Skin epidermis (tissue), 12 donors: ENCODE measurements at regions not wholly inside any gene's neighbourhood (a gene's known extent, or its start where the extent isn't known, plus 50 kb on each side); places are given as distances from the start of the nearest gene placed in this dataset.

Experiments
- H3K27ac ChIP-seq, 21 experiments: fragments of 200-600 bp; sonication (generic) in 11 of 21; one replicate each; pipeline ENCODE4 v1.5.0; 2020; ENCODE audit warnings: mild to moderate bottlenecking in 3 of 21, inconsistent platforms in 2 of 21, moderate library complexity in 2 of 21
- H3K4me3 ChIP-seq, 7 experiments: fragments of 200-600 bp; sonication (generic) in 2 of 7; one replicate each; pipeline ENCODE4 v1.5.0; 2020; ENCODE audit warnings: inconsistent platforms in 2 of 7, mild to moderate bottlenecking in 2 of 7, moderate library complexity in 1 of 7

- H3K27ac ChIP-seq: no peak overlapping the region
These were observed 206.8 kb upstream of the HDAC4 start for GRCh38 chr2:239607517-239608191.

DNA sequence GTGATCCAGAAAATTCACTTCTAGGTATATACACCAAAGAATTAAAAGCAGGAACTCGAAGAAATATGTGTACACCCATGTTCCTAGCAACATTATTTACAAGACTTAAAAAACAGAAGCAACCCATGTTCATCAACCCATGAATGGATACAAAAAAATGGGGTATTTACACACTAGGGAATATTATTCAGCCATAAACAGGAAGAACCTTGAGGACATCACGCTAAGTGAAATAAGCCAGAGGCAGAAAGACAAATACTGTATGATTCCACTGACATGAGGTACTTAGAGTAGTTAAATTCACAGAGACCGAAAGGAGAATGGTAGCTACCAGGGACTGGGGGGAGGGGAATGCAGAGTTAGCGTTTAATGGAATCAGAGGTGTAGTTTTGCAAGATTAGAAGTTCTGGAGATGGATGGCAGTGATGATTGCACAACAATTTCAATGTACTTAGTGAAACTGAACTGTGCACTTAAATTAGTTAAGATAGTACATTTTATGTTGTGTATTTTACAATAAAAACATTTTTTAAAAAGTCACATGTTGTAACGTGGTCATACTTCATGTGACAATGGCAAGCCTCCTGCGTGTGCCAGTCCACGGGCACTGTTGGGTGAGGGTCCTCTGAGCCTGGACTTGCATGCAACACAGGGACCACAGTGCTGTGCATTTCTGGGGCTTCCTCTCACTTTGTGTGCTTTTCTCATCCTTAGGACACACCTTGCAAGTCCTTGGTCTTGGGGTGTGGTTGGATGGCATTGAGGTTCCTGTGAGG lies 206.1 kb upstream of the HDAC4 start:
- Histone ChIP-seq H3K27ac (no peak overlapping the region), H3K4me3 (no peak overlapping the region)

More at GRCh38 chr2:239607517-239608191, 206.8 kb upstream of the HDAC4 start:
- no peak overlapping the region for H3K4me3 ChIP-seq

DNA sequence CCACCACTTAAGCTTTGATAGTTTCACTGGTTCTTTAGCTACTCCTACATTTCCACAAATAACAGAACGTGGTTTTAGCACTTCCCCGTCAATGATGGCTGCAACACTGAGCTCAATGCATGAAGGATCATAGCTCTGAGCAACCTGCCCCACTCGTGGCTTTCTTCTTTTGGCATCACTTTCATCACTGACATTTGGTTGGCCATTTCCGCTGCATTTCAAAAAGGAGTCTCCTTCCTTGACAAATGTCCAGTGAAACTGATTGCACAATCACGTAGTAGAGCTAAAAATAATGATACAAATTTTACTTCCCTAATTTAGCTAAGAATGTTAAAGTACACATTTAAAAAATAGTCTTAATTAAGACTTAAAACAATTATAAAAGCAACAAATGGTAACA lies 205.2 kb upstream of the HDAC4 start:
- Histone ChIP-seq H3K27ac (no peak overlapping the region), H3K4me3 (no peak overlapping the region)

DNA sequence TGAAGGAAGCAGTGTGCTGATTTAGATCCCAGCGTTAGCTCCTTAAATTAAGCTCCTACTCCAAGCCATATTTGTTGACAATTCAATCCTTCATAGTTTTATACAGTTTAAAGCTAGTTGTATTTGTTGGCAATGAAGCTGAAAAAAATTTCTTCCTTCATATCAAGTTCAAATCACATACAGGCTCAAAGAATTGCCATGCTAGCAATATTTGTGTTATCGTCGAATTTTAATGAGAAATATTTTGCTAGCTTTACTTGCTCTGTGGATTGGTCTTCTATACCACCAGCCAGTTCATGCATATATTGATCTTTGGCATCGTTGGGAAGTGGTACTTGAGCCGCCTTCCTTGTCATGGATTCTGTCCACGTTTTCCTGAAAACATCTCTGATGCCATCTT lies 204.6 kb upstream of the HDAC4 start:
- no peak overlapping the region for H3K4me3 ChIP-seq
- H3K27ac ChIP-seq: no peak overlapping the region

DNA sequence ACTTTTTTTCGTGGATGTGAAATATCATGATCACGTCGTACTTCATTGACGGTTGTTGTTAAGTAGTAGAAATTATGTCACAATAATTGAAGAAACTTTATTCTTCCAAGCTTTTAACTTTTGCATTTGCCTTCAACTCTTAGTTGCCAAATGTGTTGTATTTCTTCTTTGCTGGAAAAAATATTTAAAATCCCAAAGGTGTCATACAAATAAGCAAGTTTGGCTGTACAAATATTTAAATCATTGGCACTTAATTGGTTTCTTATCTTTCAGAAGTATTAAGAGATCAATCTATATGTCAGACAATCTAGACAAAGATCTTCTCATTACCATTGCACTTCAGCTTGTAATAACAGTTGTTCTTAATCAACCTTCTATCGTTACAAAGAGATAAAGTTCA lies 204.0 kb upstream of the HDAC4 start:
- H3K4me3 ChIP-seq: no peak overlapping the region
- no peak overlapping the region for H3K27ac ChIP-seq

GRCh38 chr2:239603411-239604356 lies 202.9 kb upstream of the HDAC4 start:
- H3K4me3 ChIP-seq: no peak overlapping the region
- peak overlapping the region in 1 of 21 experiments; percentile 17 for H3K27ac ChIP-seq

GRCh38 chr2:239602290-239603282 lies 201.8 kb upstream of the HDAC4 start:
- peak overlapping the region in 9 of 21 experiments; percentile 10 to 50 (median 35) for H3K27ac ChIP-seq
- H3K4me3 ChIP-seq: no peak overlapping the region

- H3K27ac ChIP-seq: peak overlapping the region in 2 of 21 experiments; percentile 15 to 24
- no peak overlapping the region for H3K4me3 ChIP-seq
These were observed 201.1 kb upstream of the HDAC4 start for GRCh38 chr2:239601880-239602279.

GRCh38 chr2:239601201-239601851 lies 200.5 kb upstream of the HDAC4 start:
- H3K27ac ChIP-seq: peak overlapping the region in 2 of 21 experiments; percentile 15 to 24
- H3K4me3 ChIP-seq: no peak overlapping the region

- H3K27ac ChIP-seq: no peak overlapping the region
- no peak overlapping the region for H3K4me3 ChIP-seq
These were observed 199.8 kb upstream of the HDAC4 start for GRCh38 chr2:239600650-239601049.

DNA sequence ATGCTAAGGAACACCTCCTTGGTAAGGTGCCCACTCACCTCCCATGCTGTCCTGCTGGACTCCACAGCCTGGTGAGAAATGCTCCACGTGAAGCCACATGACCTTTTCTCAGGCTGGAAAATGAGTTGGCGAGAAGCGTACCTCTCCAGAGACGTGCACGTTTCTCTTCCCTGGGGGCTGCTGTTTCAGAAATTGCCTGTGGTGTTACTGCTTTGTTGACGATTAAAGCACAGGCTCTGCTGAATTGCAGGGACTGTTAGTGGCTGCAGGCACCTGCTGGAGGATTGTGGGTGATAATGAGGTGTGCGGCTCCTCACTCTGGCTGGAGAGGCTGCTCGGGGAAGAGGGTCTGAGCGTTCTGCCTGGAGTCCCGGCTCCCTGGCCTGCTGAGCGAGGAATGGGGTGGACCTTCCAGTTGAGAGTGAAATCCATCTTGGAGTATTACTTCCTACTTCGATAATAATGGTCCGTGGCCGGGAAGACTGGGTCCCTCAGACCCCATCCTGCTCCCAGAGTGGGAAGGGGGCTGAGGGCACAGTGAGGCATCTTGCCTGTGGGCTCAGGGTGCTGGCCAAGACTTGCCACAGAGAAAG lies 199.3 kb upstream of the HDAC4 start:
- H3K27ac ChIP-seq: no peak overlapping the region
- H3K4me3 ChIP-seq: no peak overlapping the region

GRCh38 chr2:239599299-239599698 lies 198.5 kb upstream of the HDAC4 start:
- H3K4me3 ChIP-seq: no peak overlapping the region
- no peak overlapping the region for H3K27ac ChIP-seq

GRCh38 chr2:239598732-239599090 lies 197.9 kb upstream of the HDAC4 start:
- Histone ChIP-seq H3K4me3 (no peak overlapping the region), H3K27ac (no peak overlapping the region)

DNA sequence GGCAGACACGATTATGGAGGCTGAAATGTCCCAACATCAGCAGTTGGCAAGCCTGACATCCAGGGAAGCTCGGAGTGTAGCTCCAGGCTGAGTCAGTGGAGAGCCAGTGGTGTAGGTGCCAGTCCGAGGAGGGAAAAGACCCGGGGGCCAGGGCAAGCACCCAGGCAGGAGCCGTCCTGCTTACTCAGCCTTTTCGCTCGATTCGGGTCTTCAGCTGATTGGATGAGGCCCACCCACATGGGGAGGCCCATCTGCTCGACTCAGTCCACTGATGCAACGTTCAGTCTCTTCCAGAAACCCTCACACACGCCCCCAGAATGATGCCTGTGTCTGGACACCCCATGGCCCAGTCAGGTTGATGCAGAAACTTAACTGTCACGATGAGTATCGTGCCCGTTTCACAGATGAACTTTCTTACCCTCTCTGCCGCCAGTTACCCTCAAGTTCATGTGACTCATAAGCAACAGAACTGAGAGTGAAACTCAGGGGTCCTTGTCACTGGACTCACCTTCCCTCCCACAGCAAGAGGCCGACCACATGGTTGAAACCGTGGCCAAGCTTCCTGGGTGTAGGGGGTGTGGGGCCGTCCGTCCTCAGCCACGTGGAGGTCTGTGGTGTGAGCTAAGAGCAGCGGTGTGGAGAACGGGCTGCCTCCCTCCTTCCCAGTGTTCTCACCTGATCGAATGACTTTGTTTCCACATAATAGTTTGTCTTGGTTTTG lies 197.4 kb upstream of the HDAC4 start:
- H3K4me3 ChIP-seq: no peak overlapping the region
- no peak overlapping the region for H3K27ac ChIP-seq

DNA sequence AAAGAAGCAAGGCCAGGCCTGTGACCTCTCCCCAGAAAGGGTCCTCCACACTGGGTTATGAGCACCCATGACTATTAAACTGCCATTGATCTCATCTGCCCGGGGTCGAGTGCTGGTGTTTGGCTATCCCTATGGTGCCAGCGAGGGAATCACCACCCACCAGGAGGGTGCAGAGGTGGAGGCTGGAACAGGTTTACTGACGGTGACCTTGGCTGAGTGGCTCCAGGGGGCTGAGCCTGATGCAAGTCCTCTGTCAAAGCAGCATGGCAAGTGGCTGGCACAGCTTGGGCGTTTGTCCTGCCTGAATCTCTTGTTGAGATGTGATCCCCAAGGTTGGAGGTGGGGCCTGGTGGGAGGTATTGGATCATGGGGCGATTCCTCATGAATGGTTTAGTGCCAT lies 196.4 kb upstream of the HDAC4 start:
- no peak overlapping the region for H3K4me3 ChIP-seq
- no peak overlapping the region for H3K27ac ChIP-seq

- H3K27ac ChIP-seq: no peak overlapping the region
- no peak overlapping the region for H3K4me3 ChIP-seq
These were observed 196.0 kb upstream of the HDAC4 start for GRCh38 chr2:239596792-239597191.

GRCh38 chr2:239596253-239596652 lies 195.4 kb upstream of the HDAC4 start:
- H3K4me3 ChIP-seq: no peak overlapping the region
- no peak overlapping the region for H3K27ac ChIP-seq

DNA sequence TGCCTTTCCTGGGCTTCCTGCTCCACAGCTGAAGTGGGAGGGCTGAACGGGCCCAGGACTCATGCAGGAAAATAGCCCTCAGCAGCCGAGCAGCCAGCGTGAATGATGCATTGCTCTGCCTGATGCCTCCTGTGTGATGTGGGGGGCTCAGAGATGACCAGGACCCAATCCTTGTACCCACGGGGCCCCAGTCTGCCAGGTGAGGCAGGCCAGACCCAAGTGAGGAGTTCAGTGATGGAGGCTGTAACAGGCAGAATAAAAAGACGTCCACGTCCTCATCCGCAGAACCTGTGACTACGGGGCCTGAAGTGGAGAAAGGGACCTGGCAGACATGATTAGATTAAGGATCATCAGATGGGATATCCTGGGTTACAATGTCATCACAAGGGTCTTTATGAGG lies 194.9 kb upstream of the HDAC4 start:
- no peak overlapping the region for H3K4me3 ChIP-seq
- H3K27ac ChIP-seq: no peak overlapping the region
